ENCODE measurements at regions not wholly inside any gene's neighbourhood (a gene's known extent, or its start where the extent isn't known, plus 50 kb on each side); places are given as distances from the start of the nearest gene placed in this dataset.

DNA sequence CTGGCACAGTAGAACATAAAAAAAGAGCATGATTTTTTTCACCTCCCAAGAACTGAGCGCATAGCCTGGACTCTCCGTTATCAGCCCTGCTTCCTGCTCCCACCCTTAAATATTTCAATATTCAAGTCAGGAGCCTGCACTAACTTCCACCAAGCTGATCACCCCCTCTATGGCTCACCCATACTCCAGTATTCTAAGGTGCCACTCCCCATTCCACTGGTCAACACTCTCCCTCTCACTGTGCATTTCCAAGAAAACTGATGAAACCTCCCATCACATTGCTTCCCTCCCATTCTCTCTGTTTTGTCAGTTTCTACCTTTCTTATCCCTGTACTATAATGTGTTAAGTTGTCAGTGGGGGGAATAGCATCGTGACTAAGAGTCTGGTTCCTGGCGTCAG is 95.0 kb upstream of the C7orf33 start:
- TF ChIP-seq EP300 (IDR thresholded peaks at IDR 0.05; ENCODE audit: borderline replicate concordance in 1 of 2, low read depth in 1 of 2, low read length in 1 of 2) (no peak), CHD2 (IDR thresholded peaks at IDR 0.05; ENCODE audit: low read length, partially characterized antibody) (no peak)
- TF ChIP-seq, protein P1, sequence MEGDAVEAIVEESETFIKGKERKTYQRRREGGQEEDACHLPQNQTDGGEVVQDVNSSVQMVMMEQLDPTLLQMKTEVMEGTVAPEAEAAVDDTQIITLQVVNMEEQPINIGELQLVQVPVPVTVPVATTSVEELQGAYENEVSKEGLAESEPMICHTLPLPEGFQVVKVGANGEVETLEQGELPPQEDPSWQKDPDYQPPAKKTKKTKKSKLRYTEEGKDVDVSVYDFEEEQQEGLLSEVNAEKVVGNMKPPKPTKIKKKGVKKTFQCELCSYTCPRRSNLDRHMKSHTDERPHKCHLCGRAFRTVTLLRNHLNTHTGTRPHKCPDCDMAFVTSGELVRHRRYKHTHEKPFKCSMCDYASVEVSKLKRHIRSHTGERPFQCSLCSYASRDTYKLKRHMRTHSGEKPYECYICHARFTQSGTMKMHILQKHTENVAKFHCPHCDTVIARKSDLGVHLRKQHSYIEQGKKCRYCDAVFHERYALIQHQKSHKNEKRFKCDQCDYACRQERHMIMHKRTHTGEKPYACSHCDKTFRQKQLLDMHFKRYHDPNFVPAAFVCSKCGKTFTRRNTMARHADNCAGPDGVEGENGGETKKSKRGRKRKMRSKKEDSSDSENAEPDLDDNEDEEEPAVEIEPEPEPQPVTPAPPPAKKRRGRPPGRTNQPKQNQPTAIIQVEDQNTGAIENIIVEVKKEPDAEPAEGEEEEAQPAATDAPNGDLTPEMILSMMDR (IDR thresholded peaks at IDR 0.05) = no peak

Data from SK-N-SH (cell line).